ENCODE measurements at regions not wholly inside any gene's neighbourhood (a gene's known extent, or its start where the extent isn't known, plus 50 kb on each side); places are given as distances from the start of the nearest gene placed in this dataset.

DNA sequence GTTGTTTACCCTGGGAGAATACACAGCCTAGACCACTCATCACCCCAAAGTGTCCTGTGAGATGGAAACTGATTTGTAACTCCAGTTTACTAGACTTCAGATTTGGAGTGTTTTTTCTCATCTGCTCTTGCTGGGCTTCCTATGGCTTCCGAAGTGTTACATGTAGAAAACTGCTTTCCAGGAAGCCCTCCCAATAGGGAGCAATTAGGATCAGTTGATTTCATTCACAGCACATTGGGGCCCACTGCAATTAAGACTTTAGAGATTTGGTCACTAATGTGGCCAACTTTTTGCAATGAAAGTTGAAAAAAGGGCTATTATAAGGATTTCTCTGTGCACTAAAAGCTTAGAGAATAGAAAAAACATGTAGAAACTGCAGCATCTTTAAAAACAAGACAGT is 656.6 kb upstream of the CHAC2 start:
- no peak for DNase-seq (ENCODE audit: low read depth)

- no peak for DNase-seq (ENCODE audit: low read depth)
Measured at GRCh38 chr2:53108246-53108645, 659.4 kb upstream of the CHAC2 start.

- peak; percentile 41 for DNase-seq (ENCODE audit: low read depth)
Measured at GRCh38 chr2:53104263-53104662, 663.3 kb upstream of the CHAC2 start.

DNA sequence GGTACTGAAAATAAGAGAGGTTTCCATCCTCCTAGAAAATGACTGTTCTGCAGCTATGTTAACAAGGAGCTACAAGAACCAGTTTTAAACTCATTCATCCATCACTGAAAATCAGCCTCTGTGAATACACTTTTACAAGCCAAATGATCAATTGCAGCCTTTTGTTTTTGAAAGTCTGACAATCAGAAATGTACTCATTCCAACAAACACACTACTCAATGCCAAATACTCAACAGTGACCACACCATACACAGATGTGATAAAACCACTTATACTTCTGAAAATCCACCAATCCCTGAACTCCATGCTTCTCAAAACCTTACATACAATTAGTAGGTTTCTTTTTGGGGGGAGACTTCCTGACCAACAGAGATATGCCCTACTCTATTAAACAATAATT is 663.9 kb upstream of the CHAC2 start:
- no peak for DNase-seq (ENCODE audit: low read depth)

- no peak for DNase-seq (ENCODE audit: low read depth)
Measured at GRCh38 chr2:53098696-53099078, 668.9 kb upstream of the CHAC2 start.

GRCh38 chr2:53096351-53096750 is 671.3 kb upstream of the CHAC2 start:
- no peak for DNase-seq (ENCODE audit: low read depth)

- no peak for DNase-seq (ENCODE audit: low read depth)
Measured at GRCh38 chr2:53095664-53096063, 671.9 kb upstream of the CHAC2 start.

DNA sequence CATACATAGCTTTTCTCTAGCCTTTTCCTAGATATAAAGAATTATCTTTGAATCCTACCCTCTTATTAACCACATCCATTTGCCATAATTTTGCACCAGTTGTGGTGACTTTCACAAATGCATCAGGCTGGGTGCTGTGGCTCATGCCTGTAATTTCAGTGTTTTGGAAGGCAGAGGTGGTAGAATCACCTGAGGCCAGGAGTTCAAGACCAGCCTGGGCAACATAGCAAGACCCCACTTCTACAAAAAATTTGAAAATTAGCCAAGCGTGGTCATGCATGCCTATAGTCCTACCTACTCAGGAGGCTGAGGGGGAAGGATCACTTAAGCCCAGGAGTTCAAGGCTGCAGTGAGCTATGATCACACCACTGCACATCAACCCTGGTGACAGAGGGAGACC is 672.4 kb upstream of the CHAC2 start:
- DNase-seq (ENCODE audit: low read depth), result no peak

DNA sequence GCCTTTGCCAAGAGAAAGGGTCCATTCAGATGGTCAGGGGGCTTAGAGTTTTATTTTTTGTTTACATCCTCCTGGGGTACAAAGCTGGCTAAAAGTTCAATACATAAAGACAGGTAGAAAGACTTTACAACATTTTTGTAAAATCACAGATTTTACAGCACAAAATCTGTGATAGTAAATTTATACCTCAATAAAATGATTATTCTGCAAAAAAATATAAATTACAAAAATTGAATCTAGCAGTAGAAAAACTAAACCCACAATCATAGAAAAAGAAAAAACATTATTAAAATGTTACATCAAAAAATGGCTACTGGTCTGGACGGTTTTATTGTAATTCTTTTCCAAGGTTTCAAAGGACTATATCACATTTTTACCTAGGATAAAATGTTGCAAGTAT is 674.2 kb upstream of the CHAC2 start:
- no peak for DNase-seq (ENCODE audit: low read depth)

- no peak for DNase-seq (ENCODE audit: low read depth)
Measured at GRCh38 chr2:53091183-53091582, 676.4 kb upstream of the CHAC2 start.

DNA sequence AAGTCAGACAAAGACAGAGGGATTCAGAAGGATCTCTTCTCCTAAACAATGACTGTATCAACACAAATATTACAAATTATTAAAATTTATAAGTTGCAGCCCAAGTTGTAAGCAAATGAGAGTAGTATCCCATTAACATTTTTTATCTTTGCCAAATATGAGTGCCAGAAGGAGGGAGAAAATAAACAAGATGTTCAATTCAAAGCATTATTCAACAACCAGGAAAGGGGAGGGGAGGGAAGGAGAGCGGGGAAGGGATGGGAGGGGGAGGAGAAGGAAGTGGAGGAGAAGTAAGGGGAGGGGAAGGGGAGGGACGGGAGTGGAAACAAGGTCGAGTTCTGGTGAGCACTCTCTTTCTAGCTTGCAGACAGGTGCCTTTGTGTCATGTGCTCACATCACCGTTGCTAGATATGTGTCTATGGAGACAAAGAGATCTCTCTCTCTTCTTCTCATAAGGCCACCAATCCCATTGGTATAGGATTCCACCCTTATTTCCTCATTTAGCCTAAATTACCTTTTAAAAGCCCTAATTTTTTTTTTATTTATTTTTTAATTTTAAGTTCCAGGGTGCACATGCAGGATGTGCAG is 679.6 kb upstream of the CHAC2 start:
- no peak for DNase-seq (ENCODE audit: low read depth)

- peak; percentile 14 for DNase-seq (ENCODE audit: low read depth)
Measured at GRCh38 chr2:53087262-53087873, 680.2 kb upstream of the CHAC2 start.

DNA sequence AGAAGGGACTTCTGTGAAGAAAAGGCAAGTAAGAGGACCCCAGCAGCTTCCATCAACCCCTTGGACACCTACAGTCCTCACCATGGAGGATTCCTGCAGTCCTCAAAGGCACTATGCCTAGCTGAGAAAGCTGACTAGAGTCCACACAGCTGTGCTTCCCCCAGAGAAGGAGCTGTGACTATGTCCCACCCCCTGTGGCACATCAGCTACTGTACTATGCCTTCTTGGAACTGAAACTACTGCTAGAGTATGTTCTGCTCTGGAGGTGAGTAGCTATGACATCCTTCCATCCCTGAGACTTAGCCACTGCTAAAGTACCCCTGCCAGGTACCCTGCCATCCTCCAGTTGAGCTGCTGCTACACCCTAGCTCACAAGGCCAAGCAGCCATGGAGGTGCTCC is 690.2 kb upstream of the CHAC2 start:
- no peak for DNase-seq (ENCODE audit: low read depth)

GRCh38 chr2:53075760-53076159 is 691.8 kb upstream of the CHAC2 start:
- no peak for DNase-seq (ENCODE audit: low read depth)

- no peak for DNase-seq (ENCODE audit: low read depth)
Measured at GRCh38 chr2:53067533-53067932, 700.1 kb upstream of the CHAC2 start.

GRCh38 chr2:53067056-53067455 is 700.5 kb upstream of the CHAC2 start:
- DNase-seq (ENCODE audit: low read depth), result no peak

DNA sequence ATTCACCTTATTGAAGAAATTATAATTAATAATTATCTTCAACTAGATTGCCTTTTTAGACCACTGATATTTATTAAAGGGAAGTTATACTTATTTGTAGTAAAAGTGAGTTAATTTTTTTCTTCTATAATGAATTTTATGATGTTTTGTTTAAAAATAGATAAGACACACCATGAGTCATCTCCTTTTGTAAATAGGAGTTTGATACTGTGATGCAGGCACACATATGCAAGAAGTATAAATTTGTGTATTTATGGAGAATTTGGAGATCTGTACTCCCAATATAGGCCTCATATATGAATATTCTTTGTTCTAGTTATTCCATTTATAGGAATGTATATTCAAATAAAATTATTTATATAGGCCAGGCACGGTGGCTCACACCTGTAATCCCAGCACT is 703.5 kb upstream of the CHAC2 start:
- DNase-seq (ENCODE audit: low read depth), result no peak

DNA sequence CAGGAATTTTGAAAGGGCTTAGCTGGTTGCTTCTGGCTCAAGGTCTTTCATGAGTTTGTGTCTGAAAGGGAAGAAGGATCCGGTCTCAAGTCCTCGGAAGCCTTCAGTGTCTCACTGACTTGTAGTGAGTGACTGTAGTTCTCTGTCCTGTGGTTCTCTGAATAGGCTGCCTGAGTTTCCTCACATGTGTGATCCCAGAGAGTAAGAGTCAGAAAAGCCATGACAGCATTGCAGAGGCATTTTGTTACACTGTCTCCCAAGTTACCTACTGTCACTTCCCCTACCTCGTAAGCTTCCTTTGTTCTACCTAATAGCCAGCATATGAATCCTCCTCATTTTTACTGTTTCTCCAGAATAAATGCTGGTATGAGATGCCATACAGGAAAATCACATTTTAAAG is 709.1 kb upstream of the CHAC2 start:
- no peak for DNase-seq (ENCODE audit: low read depth)

GRCh38 chr2:53053937-53054336 is 713.7 kb upstream of the CHAC2 start:
- DNase-seq (ENCODE audit: low read depth), result no peak

GRCh38 chr2:53051157-53051556 is 716.4 kb upstream of the CHAC2 start:
- no peak for DNase-seq (ENCODE audit: low read depth)

DNA sequence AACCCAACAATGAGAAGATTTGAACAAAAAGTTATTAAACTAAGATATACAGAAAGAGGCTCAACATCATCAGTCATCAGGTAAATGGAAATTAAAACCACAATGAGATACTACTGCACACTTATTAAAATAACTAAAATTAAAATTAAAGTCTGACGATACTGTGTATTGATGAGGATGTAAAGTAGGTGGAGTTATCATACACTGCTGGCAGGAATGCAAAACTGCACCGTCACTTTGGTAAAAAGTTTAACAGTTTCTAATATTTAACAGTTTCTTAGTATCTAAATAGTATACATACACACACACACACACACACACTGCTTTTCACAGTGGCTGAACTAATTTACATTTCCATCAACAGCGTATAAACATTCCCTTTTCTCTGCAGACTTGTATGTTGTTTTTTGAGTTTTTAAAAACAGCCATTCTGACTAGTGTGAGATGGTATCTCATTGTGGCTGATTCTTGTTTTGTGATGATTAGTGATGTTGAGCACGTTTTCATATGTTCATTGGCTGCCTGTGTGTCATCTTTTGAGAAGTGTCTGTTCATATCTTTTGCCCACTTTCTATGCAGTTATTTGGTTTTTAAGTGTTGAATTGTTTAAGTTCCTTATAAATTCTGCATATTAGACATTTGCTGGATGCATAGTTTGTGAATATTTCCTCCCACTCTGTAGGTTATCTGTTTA is 726.9 kb upstream of the CHAC2 start:
- DNase-seq (ENCODE audit: low read depth), result no peak

DNA sequence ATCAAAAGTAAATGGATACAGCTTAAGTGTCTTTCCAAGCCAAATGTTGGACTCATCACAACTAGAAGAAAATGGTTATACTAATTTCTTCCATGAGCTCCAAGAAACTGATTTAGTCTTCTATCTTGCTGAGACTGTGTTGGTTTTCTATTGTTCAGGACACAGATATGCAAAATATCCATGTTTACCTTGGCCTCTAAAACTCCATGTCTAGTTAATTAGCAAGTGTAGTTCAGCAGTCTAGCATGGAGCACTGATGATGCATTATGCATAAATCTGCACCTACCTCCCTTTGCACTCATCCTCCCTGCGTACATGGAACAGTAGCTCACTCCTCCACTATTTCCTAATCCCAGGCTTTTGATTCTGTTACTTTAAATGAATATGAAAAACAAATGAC is 731.4 kb upstream of the CHAC2 start:
- DNase-seq (ENCODE audit: low read depth), result no peak

GRCh38 chr2:53035153-53035552 is 732.5 kb upstream of the CHAC2 start:
- no peak for DNase-seq (ENCODE audit: low read depth)

DNA sequence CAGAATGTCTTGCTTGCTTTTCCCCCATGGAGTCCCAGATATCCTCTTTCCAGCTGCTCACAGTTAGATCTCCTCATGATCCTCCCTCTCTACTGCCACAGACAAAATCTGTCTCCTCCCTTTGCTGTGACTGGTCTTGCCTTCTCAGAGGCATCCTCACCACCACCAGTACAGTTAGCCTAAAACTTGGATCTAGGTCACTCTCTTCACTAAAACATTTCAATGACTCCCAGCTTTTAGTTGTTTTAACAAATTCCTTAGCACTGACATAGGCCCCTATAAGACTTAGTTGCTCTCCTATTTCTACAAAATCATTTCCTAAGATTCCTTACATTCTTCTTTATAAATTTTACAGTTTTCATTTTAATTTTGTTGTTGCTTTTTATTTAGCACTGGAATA is 734.2 kb upstream of the CHAC2 start:
- DNase-seq (ENCODE audit: low read depth), result no peak

Data from fibroblast of the conjunctiva (primary cell).